GM18861 (cell line): ENCODE measurements at regions not wholly inside any gene's neighbourhood (a gene's known extent, or its start where the extent isn't known, plus 50 kb on each side); places are given as distances from the start of the nearest gene placed in this dataset.
"Not testable (repeated sequence)": the region's sequence is repeated elsewhere in the genome, so short reads cannot be mapped to it uniquely, and the experiment has no call there.

Experiments used
- ATAC-seq: cut with Tn5 transposase; IDR thresholded peaks from one replicate; pipeline ENCODE4 v1.9.1; 2021; ENCODE audit not compliant: unreplicated experiment

DNA sequence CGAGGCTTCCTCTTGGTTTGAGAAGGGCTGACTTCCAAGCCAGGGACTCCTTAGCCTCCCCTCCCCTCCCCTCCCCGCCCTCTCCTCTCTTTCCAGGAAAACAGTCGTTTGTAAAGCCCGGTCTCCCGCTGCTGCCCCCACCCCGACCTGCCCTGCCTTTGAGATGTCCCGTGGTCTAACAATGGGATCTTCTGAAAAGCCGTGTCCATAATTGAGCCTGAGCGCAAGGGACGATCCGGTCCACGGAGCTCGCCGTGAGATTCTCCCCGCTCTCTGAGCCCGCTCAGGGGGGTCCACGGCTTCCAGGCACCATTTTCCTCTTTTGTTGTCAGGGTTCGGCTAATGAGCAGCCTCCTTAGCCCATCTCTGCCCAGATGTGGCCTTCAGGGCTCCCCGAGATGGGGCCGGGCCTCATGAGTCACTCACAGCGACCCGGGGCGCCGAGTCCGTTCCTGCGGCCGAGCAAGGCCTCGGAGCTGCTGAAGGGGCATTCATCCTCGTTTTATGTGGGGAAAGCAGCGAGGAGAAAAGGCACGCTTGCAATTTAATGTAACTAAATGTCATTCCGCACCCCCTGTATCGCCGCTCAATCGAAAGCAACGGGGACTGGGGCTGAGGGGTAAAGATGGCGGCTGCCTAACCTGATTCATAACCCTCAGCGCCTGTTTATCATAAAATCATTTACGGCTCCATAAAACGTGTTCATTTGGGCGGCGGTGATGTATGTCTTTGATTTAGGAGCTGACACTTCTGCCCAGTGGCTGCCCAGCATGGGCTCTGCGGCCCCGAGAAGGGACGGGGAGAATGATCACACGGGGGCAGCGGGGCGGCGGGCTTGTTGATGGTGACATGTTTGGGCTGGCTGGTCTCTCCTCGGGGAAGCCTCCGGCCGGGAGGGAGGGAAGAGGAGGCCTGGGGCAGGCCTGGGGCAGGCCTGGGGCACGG lies 232.6 kb upstream of the C1orf174 start:
- no peak for ATAC-seq

DNA sequence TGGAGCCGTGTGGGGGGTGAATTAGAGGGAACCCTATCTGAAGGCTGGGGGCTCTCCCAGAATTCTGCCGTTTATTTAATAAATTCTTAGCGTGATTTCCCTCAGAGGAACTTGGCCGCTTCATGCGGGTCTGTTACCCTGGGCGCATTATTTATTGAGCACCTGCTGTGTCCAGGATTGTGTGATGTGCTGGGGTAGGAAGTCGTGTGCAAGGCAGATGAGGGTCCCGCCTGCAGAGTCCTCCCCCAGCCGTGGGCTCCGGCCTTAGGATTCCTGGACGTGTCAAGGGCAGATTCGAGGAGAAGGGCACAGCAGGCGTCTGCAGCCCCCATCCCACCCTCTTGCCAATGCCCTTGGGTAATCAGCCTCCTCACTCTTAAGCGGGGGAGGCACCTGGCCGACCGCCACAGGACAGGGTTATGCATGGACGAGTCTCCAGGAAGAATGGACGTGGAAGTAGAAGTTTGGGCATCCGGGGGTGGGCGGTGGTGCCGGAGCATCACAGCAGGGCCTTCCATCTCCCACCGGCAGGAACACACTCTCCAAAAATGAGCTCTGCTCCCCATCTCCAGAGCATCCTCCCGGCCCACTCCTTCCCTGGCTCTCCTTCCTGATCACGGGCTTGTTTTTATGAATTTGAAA lies 233.3 kb upstream of the C1orf174 start:
- no peak for ATAC-seq

DNA sequence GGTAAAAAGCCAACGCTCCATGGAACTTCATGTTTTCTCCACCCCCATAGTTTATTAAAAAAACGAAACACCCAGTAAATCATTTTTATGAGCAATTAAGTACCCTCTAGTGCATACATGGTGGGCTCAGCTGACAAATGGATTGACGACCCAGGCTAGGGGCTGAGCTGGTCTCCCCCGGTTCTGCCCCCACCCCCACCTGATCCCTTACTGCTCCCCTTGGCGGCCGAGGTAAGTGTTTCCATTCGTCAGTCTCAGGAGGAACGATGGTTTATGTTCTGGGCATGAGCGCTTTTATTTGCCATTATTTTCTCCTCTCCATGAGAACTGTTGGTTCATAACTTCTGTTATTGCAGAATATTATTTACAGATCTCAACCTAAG lies 233.9 kb upstream of the C1orf174 start:
- no peak for ATAC-seq

DNA sequence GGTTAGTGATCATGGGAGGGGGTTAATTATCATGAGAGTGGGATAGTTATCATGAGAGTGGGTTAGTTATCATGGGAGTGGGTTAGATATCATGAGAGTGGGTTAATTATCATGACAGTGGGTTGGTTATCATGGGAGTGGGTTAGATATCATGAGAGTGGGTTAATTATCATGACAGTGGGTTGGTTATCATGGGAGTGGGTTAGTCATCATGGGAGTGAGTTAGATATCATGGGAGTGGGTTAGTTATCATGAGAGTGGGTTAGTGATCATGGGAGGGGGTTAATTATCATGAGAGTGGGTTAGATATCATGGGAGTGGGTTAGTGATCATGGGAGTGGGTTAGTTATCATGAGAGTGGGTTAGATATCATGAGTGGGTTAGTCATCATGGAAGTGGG lies 235.8 kb upstream of the C1orf174 start:
- ATAC-seq: not testable (repeated sequence)

DNA sequence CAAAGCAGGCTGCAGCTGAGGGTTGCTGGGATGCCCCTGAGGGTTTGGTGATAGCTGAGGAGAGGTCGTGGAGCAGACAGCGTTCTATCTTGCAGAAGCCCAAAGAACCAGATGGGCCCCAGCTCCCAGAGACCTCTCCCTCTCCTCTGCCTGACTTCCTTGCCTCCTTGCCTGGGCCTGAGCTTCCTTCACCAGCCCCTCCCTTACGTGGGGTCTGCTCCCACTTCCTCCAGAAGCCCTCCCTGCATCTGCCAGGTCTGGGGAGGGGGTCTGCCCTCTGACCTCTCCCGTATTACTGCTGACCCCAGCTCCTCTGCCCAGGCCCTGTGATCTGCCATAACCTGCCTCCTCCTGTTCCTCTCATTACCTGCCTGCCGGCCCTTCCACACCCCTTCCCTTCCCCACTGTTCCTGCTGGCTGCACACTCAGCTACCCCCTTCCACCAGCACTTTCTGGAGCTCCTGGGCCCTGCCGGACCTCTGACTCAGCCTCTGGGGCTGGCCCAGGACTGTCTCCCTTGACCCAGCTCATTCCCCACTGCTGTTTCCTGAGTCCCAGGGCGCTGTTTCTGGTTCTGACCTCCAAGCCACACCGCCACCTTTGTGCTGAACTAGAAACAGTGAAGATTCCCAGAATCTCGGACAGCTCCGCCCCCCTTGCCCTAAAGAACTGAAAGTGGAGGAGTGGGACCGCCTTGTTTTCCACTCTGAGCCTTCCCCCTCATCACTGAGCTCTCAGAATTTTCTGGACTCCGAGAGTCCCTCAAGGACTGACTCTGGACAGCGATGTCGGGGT lies 237.7 kb upstream of the C1orf174 start:
- no peak for ATAC-seq

DNA sequence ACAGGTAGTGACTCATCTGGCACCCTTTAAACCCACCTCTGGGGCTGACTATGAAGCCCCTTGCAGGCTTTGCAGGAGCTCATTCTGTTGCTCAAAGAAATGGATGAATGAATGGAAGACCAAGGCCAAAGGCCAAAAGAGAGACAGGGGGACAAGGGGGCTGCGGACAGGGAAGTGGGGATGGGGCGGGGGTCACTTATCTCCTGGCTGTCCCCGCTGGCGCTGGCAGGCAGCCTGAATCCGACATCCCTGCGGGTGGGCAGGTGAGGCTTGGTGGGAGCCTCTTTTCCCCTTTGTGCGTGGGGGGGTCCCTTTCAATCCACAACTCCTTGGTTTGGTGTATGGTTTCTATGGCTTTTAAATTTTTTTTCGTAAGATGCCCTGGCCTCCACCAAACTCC lies 239.6 kb upstream of the C1orf174 start:
- no peak for ATAC-seq

DNA sequence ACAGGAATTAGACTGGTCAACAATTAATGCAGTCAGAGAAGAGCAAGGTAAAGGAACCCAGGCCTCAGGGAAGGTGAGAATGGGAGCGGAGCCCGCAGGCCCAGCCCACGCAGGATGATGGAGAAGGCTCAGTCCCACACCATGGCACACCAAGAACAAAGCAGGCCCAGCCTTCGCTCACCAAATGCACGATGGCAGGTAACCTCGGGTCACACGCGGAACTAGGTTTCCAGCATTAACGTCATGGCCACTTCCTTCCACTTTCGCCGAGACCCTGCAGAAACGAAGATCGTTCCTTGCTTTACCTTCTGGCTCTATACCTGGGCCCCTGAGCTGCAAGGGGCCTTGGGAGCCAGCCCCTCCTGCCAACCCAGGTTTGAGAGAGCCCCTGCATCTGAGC lies 240.2 kb upstream of the C1orf174 start:
- no peak for ATAC-seq

DNA sequence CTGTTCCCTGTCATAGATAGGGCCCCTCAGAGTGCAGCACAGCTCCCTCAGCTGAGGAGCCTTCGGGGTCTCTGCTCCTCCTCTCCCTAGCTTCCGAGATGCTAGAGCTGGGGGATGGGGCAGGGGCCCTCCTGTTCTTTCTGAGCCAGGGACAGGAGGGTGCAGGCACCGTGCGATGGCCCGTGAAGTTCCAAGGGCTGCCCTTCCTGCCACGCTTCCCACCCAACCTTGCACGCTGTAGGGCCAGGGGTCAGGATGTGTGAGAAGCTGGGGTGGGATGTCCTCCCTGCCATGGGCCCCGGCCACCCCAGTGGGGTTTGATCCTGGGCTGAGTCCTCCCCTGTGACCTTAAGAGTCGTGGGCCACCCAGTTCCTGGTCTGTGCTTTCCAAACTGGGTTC lies 240.7 kb upstream of the C1orf174 start:
- no peak for ATAC-seq

DNA sequence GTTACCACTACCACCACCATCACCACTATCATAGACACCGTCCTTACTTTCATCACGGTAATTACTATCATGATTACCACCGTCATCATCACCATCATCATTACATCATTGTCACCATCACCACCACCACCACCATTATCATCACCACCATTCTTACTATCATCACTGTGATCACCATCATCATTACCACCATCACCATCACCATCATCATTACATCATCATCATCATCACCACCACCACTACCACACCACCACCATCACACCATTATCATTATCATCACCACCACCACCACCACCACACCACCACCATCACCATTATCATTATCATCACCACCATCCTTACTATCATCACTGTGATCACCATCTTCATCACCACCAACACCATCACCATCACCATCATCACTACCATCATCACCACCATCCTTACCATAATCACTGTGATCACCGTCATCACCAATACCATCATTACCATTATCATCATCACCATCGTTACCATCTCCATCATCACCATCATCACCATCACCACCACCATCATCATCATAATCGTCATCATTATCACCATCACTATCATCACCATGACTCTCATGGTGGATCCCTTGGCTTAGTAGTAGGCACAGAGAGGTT lies 244.4 kb upstream of the C1orf174 start:
- no peak for ATAC-seq

DNA sequence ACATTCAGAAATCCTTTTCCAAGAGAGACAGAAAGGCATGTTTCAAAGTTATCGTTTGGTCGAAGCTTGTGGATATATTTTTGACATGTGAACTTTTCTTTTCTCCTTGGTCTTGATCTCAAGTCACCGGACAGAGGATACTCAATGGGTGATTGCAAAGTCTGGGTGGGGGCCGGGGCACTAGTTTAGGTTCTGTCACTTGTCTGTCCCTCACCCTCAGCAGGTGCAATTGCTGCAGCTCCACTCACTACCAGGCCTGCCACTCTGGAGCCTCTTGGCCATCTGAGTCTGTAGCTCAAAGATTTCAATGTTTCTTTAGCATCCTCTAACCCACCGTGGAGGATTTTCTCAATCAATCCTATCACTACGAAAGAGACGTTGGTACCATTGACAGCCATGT lies 246.0 kb upstream of the C1orf174 start:
- no peak for ATAC-seq

DNA sequence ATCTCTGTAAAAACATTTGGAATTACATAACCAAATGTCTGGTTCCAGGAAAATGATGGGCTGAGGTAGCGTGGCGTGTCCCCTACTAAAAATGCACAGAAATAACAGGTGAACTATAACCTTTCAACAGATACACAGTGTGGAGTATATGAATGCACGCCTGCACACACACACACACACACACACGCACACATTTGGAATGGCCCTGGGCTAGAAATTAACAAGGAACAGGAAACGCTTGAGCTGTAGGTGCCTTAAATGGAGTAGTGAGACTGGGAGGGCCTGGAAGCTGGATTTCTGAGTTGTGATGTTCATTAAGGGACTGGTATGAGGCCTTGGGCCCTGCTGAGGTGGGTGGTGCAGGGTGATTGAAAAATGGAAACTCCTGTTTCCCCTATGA lies 246.5 kb upstream of the C1orf174 start:
- ATAC-seq: no peak

DNA sequence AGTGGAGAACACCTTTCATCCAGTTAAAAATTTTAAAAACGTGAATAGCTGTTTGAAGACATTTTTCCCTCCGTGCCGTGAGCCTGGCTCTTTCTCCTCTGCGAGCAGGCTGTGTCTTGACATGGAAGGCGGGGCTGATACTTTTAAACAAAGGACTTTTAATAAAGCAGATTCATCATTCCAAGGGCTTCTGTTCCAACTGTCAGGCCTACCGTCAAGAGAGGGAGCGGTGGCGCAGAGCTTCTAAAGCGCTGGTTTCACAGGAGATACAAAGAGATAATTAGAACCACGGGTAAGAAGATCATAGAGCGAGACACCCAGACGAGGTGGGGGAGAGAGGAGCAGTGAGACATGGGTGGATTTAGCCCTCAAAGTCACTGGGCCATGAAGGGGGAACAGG lies 247.4 kb upstream of the C1orf174 start:
- no peak for ATAC-seq

DNA sequence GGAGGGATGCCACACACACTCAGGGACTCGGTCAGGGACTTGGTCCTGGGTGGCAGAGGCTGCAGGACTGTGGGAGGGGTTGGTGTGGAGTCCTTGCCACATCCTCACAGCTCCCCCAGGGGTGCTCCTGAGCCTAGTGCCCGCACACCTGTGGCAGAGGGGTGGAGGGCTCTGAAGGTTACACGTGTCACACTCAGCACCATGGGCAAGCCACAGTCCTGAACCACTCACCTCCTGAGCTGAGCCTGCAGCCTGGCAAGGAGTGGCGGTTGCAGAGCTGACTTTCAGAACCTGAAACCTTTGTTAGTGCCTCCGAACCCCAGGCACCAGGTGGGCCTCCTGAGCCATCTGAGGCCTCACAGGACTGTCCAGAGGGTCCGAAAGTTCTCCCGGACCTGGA lies 249.2 kb upstream of the C1orf174 start:
- ATAC-seq: no peak

DNA sequence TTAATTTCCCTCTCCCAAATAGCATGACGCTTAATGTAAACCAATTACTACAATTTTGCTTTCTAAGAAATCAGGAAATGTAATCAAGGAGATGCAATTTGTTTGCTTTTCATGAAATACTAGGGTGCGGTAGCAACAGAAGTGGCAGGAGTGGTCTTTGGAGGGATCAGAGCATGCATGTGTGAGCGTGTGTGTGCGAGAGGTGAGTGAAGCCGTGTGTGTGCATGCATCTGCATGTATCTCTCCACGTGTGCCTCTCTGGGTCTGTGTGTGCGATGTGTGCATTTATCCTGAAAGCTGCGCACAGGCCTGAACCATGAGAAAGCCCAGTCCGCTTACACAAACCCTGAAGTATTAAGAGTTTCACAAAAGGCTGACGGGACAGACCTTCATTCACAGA lies 249.8 kb upstream of the C1orf174 start:
- no peak for ATAC-seq

DNA sequence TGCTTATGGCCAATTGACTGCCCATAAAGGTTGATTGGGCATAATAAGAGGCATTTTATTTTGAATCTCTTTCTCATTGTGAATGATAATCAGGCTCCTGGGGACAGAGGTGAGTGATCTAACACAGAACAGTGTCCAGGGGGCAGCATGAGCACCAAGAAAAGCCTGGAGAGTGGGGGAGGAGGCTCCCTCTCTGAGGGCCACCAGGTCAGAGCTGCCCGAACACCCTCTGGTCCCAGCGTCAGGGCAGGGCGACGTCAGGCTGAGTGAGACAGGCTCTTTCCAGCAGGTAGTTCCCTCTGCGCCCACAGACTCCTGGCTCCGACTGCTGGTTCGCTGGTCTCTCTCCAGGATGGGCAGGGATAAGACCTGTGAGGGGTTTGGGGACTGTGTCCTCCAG lies 250.2 kb upstream of the C1orf174 start:
- no peak for ATAC-seq

DNA sequence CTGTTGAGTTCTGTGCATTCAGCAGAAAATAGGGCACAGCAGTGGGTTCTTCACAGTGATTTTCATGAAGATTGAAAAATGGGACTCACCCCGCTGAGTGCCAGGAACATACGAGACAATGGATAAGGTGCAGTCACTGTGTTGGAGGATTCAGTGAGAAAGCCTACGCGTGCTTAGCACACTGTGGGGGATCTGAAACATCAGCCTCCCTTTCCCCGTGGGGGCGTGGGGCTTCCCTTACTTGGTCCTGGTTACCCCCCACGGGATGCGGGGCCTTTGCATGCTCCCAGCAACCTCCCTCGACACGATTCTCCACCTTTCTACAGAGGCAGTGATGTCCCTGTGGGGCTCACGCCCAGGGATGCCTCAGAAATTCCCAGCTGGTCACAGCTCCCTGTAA lies 252.2 kb upstream of the C1orf174 start:
- ATAC-seq: no peak

DNA sequence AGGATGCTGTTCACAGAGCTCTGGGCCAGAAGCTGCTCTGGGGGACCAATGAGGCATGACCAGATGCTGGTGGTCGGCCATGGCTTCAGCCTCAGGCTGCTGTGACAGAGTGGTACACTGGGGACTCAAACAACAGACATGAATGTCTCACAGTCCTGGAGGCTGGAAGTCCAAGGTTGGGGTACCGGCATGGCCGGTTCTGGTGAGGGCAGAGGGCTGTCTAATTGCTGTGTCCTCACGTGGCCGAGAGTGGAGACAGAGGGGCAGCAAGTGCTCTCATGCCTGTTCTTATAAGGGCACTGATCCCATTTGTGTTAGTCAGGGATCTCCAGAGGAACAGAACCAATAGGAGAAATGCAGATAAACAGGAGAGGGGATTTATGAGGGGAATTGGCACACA lies 253.5 kb upstream of the C1orf174 start:
- no peak for ATAC-seq

DNA sequence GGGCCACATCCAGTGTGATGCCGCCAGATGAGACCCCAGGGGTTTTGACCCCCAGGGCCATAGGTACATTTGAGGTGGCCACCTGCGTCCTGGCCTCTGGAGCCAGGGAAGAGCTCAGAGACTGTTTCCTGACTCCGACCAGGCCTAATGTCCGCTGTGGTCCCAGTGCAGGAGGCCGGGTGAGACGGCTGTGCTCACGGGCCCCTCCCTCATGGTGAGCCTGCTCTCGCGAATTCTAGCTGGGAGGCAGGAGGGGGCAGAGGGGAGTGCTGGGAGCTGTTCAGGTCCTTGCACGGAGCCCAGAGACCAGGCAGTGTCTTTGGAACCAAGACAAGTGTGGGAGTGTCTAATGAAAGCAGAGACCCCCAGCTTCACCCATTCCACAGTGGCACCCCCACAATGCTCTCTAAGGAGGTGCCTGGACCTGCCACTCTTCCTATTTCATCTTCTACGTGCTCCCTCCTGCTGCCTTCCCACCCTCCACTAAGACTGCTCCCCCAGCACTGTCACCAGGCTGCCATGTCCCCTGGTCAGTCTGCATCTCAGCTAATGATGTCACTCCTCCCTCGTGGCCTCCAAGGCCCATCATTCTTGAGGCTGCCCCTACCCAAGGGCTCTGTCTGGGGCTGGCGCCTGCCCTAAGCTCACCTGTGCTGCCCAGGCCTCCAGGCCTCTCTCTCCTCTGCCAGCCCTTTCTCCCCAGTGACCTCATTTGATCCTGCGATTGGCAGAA lies 256.3 kb upstream of the C1orf174 start:
- ATAC-seq: no peak

DNA sequence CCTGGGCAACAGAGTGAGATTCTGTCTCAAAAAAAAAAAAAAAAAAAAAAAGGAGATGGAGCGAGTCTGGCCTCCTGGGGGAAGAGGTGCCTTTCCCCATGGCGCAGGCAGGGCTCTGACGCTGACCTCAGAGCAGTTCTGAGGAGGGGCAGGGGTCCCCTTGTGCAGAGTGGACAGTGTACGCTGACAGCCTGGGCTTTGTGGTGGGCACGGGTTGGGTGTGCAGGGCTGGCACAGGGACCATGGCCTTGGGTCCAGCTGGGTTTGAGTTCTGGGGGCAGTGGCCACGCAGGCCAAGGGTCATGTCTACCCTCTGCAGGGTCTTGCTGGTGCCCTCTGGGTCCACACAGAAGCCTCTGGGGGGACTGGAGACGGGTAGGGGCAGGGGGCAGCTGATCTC lies 260.1 kb upstream of the C1orf174 start:
- no peak for ATAC-seq

DNA sequence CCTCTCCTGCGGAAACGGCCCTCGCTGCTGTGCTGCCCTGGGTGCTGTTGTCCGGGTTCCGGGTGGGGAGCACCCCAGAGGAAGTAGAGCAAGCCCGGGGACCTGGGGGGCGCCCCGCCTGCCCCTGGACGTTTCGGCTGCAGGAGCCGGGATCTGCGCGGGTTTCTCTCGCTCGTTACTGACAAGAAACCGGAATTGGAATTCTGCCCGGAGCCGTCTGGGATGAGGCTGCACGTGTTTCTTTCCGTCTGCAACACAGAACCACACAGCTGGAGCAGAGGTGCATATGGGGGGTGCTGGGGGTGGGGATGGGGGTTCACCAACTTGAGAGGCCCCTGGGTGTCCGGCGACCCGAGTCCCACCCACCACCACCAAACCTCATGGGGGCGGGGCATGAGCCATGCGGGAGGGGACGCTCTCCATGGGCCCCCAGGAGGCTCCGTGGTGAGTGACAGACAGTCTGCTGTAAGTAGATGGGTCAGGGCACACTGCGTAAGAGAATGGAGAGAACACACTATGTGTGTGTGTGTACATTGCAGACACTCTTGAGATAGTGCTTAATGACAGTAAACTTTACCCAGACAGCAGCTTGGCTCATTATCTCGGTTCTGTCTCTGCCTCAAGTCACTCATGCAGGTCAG lies 261.4 kb upstream of the C1orf174 start:
- no peak for ATAC-seq
